GM12878 (cell line): ENCODE measurements at regions not wholly inside any gene's neighbourhood (a gene's known extent, or its start where the extent isn't known, plus 50 kb on each side); places are given as distances from the start of the nearest gene placed in this dataset.
"Not testable (repeated sequence)": the region's sequence is repeated elsewhere in the genome, so short reads cannot be mapped to it uniquely, and the experiment has no call there.

Experiments used
- ATAC-seq: fragments of 200-7000 bp; cut with Tn5 transposase; 3 replicates; pipeline ENCODE4 v1.9.1; 2020; ENCODE audit warnings: mild to moderate bottlenecking, moderate library complexity
- BruUV-seq: library from RNA; stranded (reverse); fragments of 400-500 nt; replicated peaks from 2 replicates; lab custom pipeline; 2021; lab: Mats Ljungman, UMichigan
- CTCF ChIA-PET: fragments of 300-600 bp; sonication (Branson Sonifier 250); formaldehyde crosslinking; extraction: SDS; loops from one replicate; lab custom pipeline; 2021; ENCODE audit warnings: inconsistent platforms; lab: Yijun Ruan, JAX
- POLR2A ChIA-PET: fragments of 350-600 bp; formaldehyde crosslinking; extraction: SDS; loops from one replicate; lab custom pipeline; 2021; ENCODE audit warnings: inconsistent platforms; lab: Charles Lee
- RAD21 ChIA-PET: fragments of 300-600 bp; sonication (Branson Sonifier 250); formaldehyde crosslinking; loops from one replicate; lab custom pipeline; 2023; ENCODE audit warnings: antibody characterized with exemption; ENCODE audit not compliant: unreplicated experiment; lab: Charles Lee
- SMC1A ChIA-PET: fragments of 300-600 bp; sonication (Branson Sonifier 250); formaldehyde crosslinking; loops from one replicate; lab custom pipeline; 2023; ENCODE audit not compliant: unreplicated experiment, uncharacterized antibody; lab: Charles Lee
- DNase-seq: peaks from one replicate; pipeline ENCODE4 v3.0.0-alpha.2; 2011; ENCODE audit warnings: low read depth, low spot score
- FAIRE-seq: peaks from 3 replicates; lab custom pipeline; 2011; peaks lifted over from hg19 to GRCh38; lab: Jason Lieb, UNC
- H2AFZ ChIP-seq: 2 replicates; pipeline ENCODE4 v1.6.0; 2011; ENCODE audit warnings: low read depth, low read length, control low read depth; ENCODE audit not compliant: control insufficient read depth
- H3K27ac ChIP-seq: 2 replicates; pipeline ENCODE4 v1.5.1; 2011; ENCODE audit warnings: control low read depth; ENCODE audit not compliant: control insufficient read depth, insufficient read depth
- H3K27me3 ChIP-seq, 2 experiments: replicated peaks in 1 of 2; 2 replicates each; pipeline versions ENCODE4 v1.6.0 to v1.6.1; 2011; ENCODE audit warnings: low read length in 1 of 2; ENCODE audit not compliant: control insufficient read depth in 2 of 2, insufficient read depth in 2 of 2
- H3K36me3 ChIP-seq, 2 experiments: 2 replicates each; pipeline ENCODE4 v1.5.1; 2011; ENCODE audit warnings: low read length in 1 of 2; ENCODE audit not compliant: control insufficient read depth in 2 of 2, insufficient read depth in 2 of 2
- H3K4me1 ChIP-seq: 2 replicates; pipeline ENCODE4 v1.6.1; 2011; ENCODE audit warnings: mild to moderate bottlenecking, low read length, moderate library complexity, mixed read lengths; ENCODE audit not compliant: control insufficient read depth, insufficient read depth
- H3K4me2 ChIP-seq: 2 replicates; pipeline ENCODE4 v1.6.0; 2011; ENCODE audit warnings: control low read depth; ENCODE audit not compliant: control insufficient read depth, insufficient read depth
- H3K4me3 ChIP-seq: fragments of 200-600 bp; sonication (generic); 2 replicates; pipeline ENCODE4 v1.5.1; 2016
- H3K79me2 ChIP-seq: 2 replicates; pipeline ENCODE4 v1.6.0; 2011; ENCODE audit warnings: low read length; ENCODE audit not compliant: control insufficient read depth, insufficient read depth
- H3K9ac ChIP-seq: 2 replicates; pipeline ENCODE4 v1.8.0; 2011; ENCODE audit warnings: low read length, control low read depth, mixed read lengths; ENCODE audit not compliant: control insufficient read depth, insufficient read depth
- H3K9me3 ChIP-seq: replicated peaks from 3 replicates; pipeline ENCODE4 v1.5.1; 2011; ENCODE audit warnings: mild to moderate bottlenecking, low read length; ENCODE audit not compliant: control insufficient read depth, insufficient read depth
- H4K20me1 ChIP-seq: 2 replicates; pipeline ENCODE4 v1.6.0; 2011; ENCODE audit not compliant: control insufficient read depth, insufficient read depth
- BRCA1 ChIP-seq: IDR thresholded peaks from 2 replicates; pipeline ENCODE4 v1.6.1; 2011; ENCODE audit warnings: low read depth, low read length, improper control_type of control experiment
- EED ChIP-seq: sonication (generic); IDR thresholded peaks from 2 replicates; pipeline ENCODE4 v1.6.1; 2016; ENCODE audit warnings: antibody characterized with exemption, low read depth
- GATAD2B ChIP-seq: fragments of 450-650 bp; conservative IDR thresholded peaks from 2 replicates; pipeline ENCODE4 v1.6.1; 2017; ENCODE audit warnings: low read depth, mild to moderate bottlenecking, moderate library complexity
- HDAC2 ChIP-seq: fragments of 200-600 bp; sonication (generic); IDR thresholded peaks from 2 replicates; pipeline ENCODE4 v1.6.1; 2017
- JUNB ChIP-seq: IDR thresholded peaks from 2 replicates; pipeline ENCODE4 v1.6.1; 2016; ENCODE audit warnings: antibody characterized with exemption, mild to moderate bottlenecking
- MEF2A ChIP-seq: IDR thresholded peaks from 2 replicates; pipeline ENCODE4 v1.6.1; 2011; ENCODE audit warnings: low read depth, mild to moderate bottlenecking, low read length, moderate library complexity; ENCODE audit not compliant: insufficient read depth
- RAD51 ChIP-seq: fragments of 450-650 bp; IDR thresholded peaks from 2 replicates; pipeline ENCODE4 v1.6.1; 2016; ENCODE audit warnings: moderate library complexity, mild to moderate bottlenecking, inconsistent platforms
- RELA ChIP-seq: fragments of 450-650 bp; IDR thresholded peaks from 2 replicates; pipeline ENCODE4 v1.8.0; 2014; ENCODE audit warnings: borderline replicate concordance; ENCODE audit not compliant: partially characterized antibody
- SRF ChIP-seq, 2 experiments: IDR thresholded peaks; 2 replicates each; pipeline ENCODE4 v1.6.1; 2011; ENCODE audit warnings: low read depth in 2 of 2, low read length in 2 of 2, mild to moderate bottlenecking in 1 of 2, moderate library complexity in 1 of 2
- TBL1XR1 ChIP-seq: IDR thresholded peaks from 2 replicates; pipeline ENCODE4 v1.6.1; 2012; ENCODE audit warnings: low read depth, low read length, improper control_type of control experiment
- ZNF217 ChIP-seq: fragments of 450-650 bp; IDR thresholded peaks from 2 replicates; pipeline ENCODE4 v1.6.1; 2017; ENCODE audit warnings: antibody characterized with exemption, mild to moderate bottlenecking
- ZNF622 ChIP-seq: fragments of 450-650 bp; IDR thresholded peaks from 2 replicates; pipeline ENCODE4 v1.6.1; 2017; ENCODE audit warnings: mild to moderate bottlenecking, inconsistent platforms
- ZSCAN29 ChIP-seq: fragments of 450-650 bp; IDR thresholded peaks from 2 replicates; pipeline ENCODE4 v1.6.1; 2017; ENCODE audit warnings: mild to moderate bottlenecking, moderate library complexity
- WGBS: methylation state at CpG from one replicate; pipeline ENCODE4 v1.1.6; 2016; ENCODE audit warnings: low lambda C conversion rate; ENCODE audit not compliant: insufficient replicate concordance, insufficient coverage; ENCODE audit errors: missing lambda C conversion rate; 5-methylcytosine and 5-hydroxymethylcytosine counted together
- in situ Hi-C: fragments of 300-500 bp; cut with MboI; formaldehyde crosslinking; loops from 9 replicates; pipeline ENCODE4 v1.14.3; 2018; ENCODE audit warnings: mixed read lengths
- intact Hi-C: fragments of 100-400 bp; cut with micrococcal nuclease; formaldehyde crosslinking; loops from one replicate; pipeline ENCODE4 v1.14.2; 2022; ENCODE audit not compliant: unreplicated experiment
- TF ChIP-seq, protein P1 (sequence below): fragments of 450-650 bp; formaldehyde crosslinking; IDR thresholded peaks from 2 replicates; pipeline ENCODE4 v1.4.0; 2020; ENCODE audit warnings: mild to moderate bottlenecking, moderate library complexity
- TF ChIP-seq, protein P2 (sequence below): fragments of 450-650 bp; IDR thresholded peaks from 2 replicates; pipeline ENCODE4 v1.6.1; 2017; ENCODE audit warnings: mild to moderate bottlenecking, low read depth, inconsistent platforms; ENCODE audit not compliant: poor library complexity, severe bottlenecking

DNA sequence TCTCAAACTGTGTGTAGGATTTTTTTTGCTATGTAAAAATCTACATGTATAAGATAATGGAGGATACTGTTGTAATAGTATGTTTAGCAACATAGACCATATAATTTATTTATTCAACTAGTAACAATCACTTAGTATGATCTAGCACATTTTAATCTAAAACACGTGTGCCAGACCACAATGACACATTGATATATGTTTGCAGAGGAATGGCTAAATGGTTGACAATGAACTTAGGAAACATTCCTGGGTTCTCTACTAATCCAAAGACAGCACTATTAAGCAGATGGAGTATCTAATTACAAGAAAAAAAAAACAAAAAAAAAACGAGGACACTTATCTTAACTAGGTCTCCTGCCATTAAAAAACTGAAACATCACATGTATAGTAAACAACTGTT, 261.7 kb upstream of the PAPPA start:
- WGBS, result 2% methylated on average over 2 of the region's 2 CpGs
- no TSS peak for BruUV-seq
- Histone ChIP-seq H3K27ac (no peak overlapping the region), H3K9ac (no peak overlapping the region), H3K4me3 (no peak overlapping the region), H4K20me1 (no peaks in the 10 kb centered on the region), H3K27me3 (no peaks in the 10 kb centered on the region), H2AFZ (no peak overlapping the region), H3K4me2 (no peak overlapping the region), H3K36me3 (no peaks in the 10 kb centered on the region), H3K9me3 (no peaks in the 10 kb centered on the region), H3K79me2 (no peaks in the 10 kb centered on the region), H3K4me1 (no peaks in the 10 kb centered on the region)
- CTCF ChIA-PET, result no interaction called here
- RAD21 ChIA-PET, result no interaction called here
- ATAC-seq, result no peak
- POLR2A ChIA-PET, result no interaction called here
- FAIRE-seq, result no peak
- intact Hi-C loops, result no loop called here
- SMC1A ChIA-PET, result no interaction called here
- in situ Hi-C loops, result no loop called here
- TF ChIP-seq SRF (IDR thresholded peaks at IDR 0.05; ENCODE audit: low read depth in 2 of 2, low read length in 2 of 2) (no peak), ZSCAN29 (no peak), GATAD2B (no peak), JUNB (no peak), EED (no peak), BRCA1 (no peak), RAD51 (no peak), HDAC2 (no peak), RELA (no peak), TBL1XR1 (no peak), MEF2A (no peak), ZNF622 (no peak), ZNF217 (no peak)
- TF ChIP-seq, protein P1, sequence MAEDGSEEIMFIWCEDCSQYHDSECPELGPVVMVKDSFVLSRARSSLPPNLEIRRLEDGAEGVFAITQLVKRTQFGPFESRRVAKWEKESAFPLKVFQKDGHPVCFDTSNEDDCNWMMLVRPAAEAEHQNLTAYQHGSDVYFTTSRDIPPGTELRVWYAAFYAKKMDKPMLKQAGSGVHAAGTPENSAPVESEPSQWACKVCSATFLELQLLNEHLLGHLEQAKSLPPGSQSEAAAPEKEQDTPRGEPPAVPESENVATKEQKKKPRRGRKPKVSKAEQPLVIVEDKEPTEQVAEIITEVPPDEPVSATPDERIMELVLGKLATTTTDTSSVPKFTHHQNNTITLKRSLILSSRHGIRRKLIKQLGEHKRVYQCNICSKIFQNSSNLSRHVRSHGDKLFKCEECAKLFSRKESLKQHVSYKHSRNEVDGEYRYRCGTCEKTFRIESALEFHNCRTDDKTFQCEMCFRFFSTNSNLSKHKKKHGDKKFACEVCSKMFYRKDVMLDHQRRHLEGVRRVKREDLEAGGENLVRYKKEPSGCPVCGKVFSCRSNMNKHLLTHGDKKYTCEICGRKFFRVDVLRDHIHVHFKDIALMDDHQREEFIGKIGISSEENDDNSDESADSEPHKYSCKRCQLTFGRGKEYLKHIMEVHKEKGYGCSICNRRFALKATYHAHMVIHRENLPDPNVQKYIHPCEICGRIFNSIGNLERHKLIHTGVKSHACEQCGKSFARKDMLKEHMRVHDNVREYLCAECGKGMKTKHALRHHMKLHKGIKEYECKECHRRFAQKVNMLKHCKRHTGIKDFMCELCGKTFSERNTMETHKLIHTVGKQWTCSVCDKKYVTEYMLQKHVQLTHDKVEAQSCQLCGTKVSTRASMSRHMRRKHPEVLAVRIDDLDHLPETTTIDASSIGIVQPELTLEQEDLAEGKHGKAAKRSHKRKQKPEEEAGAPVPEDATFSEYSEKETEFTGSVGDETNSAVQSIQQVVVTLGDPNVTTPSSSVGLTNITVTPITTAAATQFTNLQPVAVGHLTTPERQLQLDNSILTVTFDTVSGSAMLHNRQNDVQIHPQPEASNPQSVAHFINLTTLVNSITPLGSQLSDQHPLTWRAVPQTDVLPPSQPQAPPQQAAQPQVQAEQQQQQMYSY (CRISPR knock-in tag), result no peak
- TF ChIP-seq, protein P2, sequence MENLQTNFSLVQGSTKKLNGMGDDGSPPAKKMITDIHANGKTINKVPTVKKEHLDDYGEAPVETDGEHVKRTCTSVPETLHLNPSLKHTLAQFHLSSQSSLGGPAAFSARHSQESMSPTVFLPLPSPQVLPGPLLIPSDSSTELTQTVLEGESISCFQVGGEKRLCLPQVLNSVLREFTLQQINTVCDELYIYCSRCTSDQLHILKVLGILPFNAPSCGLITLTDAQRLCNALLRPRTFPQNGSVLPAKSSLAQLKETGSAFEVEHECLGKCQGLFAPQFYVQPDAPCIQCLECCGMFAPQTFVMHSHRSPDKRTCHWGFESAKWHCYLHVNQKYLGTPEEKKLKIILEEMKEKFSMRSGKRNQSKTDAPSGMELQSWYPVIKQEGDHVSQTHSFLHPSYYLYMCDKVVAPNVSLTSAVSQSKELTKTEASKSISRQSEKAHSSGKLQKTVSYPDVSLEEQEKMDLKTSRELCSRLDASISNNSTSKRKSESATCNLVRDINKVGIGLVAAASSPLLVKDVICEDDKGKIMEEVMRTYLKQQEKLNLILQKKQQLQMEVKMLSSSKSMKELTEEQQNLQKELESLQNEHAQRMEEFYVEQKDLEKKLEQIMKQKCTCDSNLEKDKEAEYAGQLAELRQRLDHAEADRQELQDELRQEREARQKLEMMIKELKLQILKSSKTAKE, result no peak
- DNase-seq, result no peak

DNA sequence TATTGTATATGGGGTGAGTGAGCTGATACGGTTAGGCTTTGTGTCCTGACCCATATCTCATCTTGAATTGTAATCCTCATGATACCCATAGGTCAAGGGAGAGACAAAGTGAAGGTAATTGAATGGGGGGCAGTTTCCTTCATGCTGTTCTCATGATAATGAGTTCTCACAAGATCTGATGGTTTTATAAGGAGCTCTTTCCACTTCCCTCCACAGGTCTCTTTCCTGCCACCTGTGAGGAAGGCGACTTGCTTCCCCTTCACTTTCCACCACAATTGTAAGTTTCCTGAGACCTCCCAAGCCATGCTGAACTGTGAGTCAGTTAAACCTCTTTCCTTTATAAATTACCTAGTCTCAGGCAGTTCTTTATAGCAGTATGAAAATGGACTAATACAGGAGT, 255.1 kb upstream of the PAPPA start:
- H3K4me1 ChIP-seq, H3K27me3 ChIP-seq, H4K20me1 ChIP-seq, DNase-seq, H3K27ac ChIP-seq, FAIRE-seq, H3K36me3 ChIP-seq, SMC1A ChIA-PET, POLR2A ChIA-PET, H3K79me2 ChIP-seq, CTCF ChIA-PET, ATAC-seq, H3K9ac ChIP-seq, H2AFZ ChIP-seq, RAD21 ChIA-PET, BruUV-seq, intact Hi-C loops, H3K9me3 ChIP-seq, H3K4me3 ChIP-seq, in situ Hi-C loops, H3K4me2 ChIP-seq: not testable (repeated sequence)
- WGBS, result 0% methylated on average over 2 of the region's 2 CpGs
